ENCODE measurements at regions not wholly inside any gene's neighbourhood (a gene's known extent, or its start where the extent isn't known, plus 50 kb on each side); places are given as distances from the start of the nearest gene placed in this dataset.

GRCh38 chr5:130333089-130333488 lies 428.8 kb downstream of the CHSY3 start:
- Histone ChIP-seq H3K27me3 (ENCODE audit: control insufficient read depth, insufficient read depth, low read length) (no peaks in the 10 kb centered on the region), H3K27ac (ENCODE audit: low read length) (no peak overlapping the region), H3K4me1 (ENCODE audit: control insufficient read depth, insufficient read depth, low read length) (no peaks in the 10 kb centered on the region), H3K36me3 (ENCODE audit: control insufficient read depth, insufficient read depth, low read length) (no peaks in the 10 kb centered on the region), H3K4me3 (ENCODE audit: low read length) (no peak overlapping the region), H3K9me3 (ENCODE audit: control insufficient read depth, insufficient read depth, low read length) (no peaks in the 10 kb centered on the region)
- Mint-ChIP-seq H3K27me3 (ENCODE audit: low read depth in 2 of 2) (no peaks in the 10 kb centered on the region), H3K9me3 (peaks cover 6 to 16% of the 10 kb centered on the region in 2 donors), H3K36me3 (peaks cover 8% of the 10 kb centered on the region), H3K4me1 (no peaks in the 10 kb centered on the region), H3K4me3 (no peak overlapping the region), H3K27ac (no peak overlapping the region)
- no CpG with 5 or more reads among the region's 2 CpGs for WGBS (ENCODE audit: insufficient coverage)
- intact Hi-C loops (cut with micrococcal nuclease) = no loop called here
- DNase-seq (no peak), ATAC-seq (no peak)
- TF ChIP-seq CTCF (IDR thresholded peaks at IDR 0.05) = no peak

GRCh38 chr5:130331332-130331731 lies 427.1 kb downstream of the CHSY3 start:
- H3K27me3 Mint-ChIP-seq (ENCODE audit: low read depth in 2 of 2) = no peaks in the 10 kb centered on the region
- Histone ChIP-seq H3K4me3 (ENCODE audit: low read length) (no peak overlapping the region), H3K9me3 (ENCODE audit: control insufficient read depth, insufficient read depth, low read length) (no peaks in the 10 kb centered on the region), H3K36me3 (ENCODE audit: control insufficient read depth, insufficient read depth, low read length) (no peaks in the 10 kb centered on the region), H3K4me1 (ENCODE audit: control insufficient read depth, insufficient read depth, low read length) (no peaks in the 10 kb centered on the region), H3K27ac (ENCODE audit: low read length) (no peak overlapping the region), H3K27me3 (ENCODE audit: control insufficient read depth, insufficient read depth, low read length) (no peaks in the 10 kb centered on the region)
- H3K36me3 Mint-ChIP-seq = peaks cover 8% of the 10 kb centered on the region
- peaks cover 7 to 17% of the 10 kb centered on the region in 2 donors for H3K9me3 Mint-ChIP-seq
- no peak for TF ChIP-seq CTCF (IDR thresholded peaks at IDR 0.05)
- DNase-seq = no peak
- H3K27ac Mint-ChIP-seq = no peak overlapping the region
- no peak for ATAC-seq
- WGBS (ENCODE audit: insufficient coverage) = 96% methylated on average over 3 of the region's 3 CpGs
- intact Hi-C loops (cut with micrococcal nuclease) = no loop called here
- no peaks in the 10 kb centered on the region for H3K4me1 Mint-ChIP-seq
- H3K4me3 Mint-ChIP-seq = no peak overlapping the region

GRCh38 chr5:130324953-130325671 lies 420.8 kb downstream of the CHSY3 start:
- H3K4me1 ChIP-seq (ENCODE audit: control insufficient read depth, insufficient read depth, low read length) = no peaks in the 10 kb centered on the region
- intact Hi-C loops (cut with micrococcal nuclease) = no loop called here
- peaks cover 9% of the 10 kb centered on the region for H3K9me3 ChIP-seq (ENCODE audit: control insufficient read depth, insufficient read depth, low read length)
- H3K27me3 ChIP-seq (ENCODE audit: control insufficient read depth, insufficient read depth, low read length) = no peaks in the 10 kb centered on the region
- no peak overlapping the region for H3K4me3 Mint-ChIP-seq
- no peaks in the 10 kb centered on the region for H3K4me1 Mint-ChIP-seq
- no peak for ATAC-seq
- no peak for DNase-seq
- H3K27me3 Mint-ChIP-seq (ENCODE audit: low read depth in 2 of 2) = no peaks in the 10 kb centered on the region
- H3K27ac Mint-ChIP-seq = no peak overlapping the region
- H3K27ac ChIP-seq (ENCODE audit: low read length) = no peak overlapping the region
- H3K36me3 ChIP-seq (ENCODE audit: control insufficient read depth, insufficient read depth, low read length) = no peaks in the 10 kb centered on the region
- H3K36me3 Mint-ChIP-seq = peaks cover 5% of the 10 kb centered on the region
- H3K4me3 ChIP-seq (ENCODE audit: low read length) = no peak overlapping the region
- WGBS (ENCODE audit: insufficient coverage) = 74% methylated on average over 7 of the region's 7 CpGs
- no peak for TF ChIP-seq CTCF (IDR thresholded peaks at IDR 0.05)
- peaks cover 6 to 13% of the 10 kb centered on the region in 2 donors for H3K9me3 Mint-ChIP-seq

Measured in natural killer cell (primary cell).